K562 (cell line): ENCODE measurements at regions not wholly inside any gene's neighbourhood (a gene's known extent, or its start where the extent isn't known, plus 50 kb on each side); places are given as distances from the start of the nearest gene placed in this dataset.

Experiments
- TF ChIP-seq, protein P1 (sequence below), 2 experiments: fragments of 450-650 bp; formaldehyde crosslinking in 1 of 2; IDR thresholded peaks; 2 replicates each; pipeline versions ENCODE4 v1.4.0 to v1.6.1; 2014 to 2020; ENCODE audit warnings: mild to moderate bottlenecking in 2 of 2, borderline replicate concordance in 1 of 2, low read depth in 1 of 2
- TF ChIP-seq, protein P2 (sequence below): fragments of 250-450 bp; sonication (Bioruptor Pico); IDR thresholded peaks from 2 replicates; pipeline ENCODE4 v1.9.0; 2021; ENCODE audit warnings: mild to moderate bottlenecking, inconsistent platforms

DNA sequence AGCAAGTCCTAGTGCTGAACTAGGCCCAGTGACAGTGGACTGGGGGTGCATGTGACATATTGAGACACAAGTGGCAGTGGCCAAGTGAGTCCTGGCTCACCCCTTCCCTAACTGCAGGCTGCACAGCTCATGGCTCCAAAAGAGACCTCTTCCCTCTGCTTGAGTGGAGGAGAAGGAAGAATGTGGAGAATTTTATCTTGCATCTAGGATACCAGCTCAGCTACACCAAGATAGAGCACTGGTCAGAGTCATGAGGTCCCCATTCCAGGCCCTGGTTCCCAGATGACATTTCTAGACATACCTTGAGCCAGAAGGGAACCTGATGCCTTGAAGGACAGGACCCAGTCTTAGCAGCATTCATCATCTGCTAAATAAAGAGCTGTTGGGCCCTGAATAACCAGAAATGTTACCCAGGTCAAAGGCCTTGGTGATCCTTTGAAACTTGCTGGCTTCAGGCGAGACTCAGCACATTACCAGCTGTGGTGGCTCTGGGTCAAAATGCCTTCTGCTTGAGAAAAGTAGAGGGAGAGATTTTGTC, 114.5 kb downstream of the CDC14C start (continued):
- TF ChIP-seq, protein P1, sequence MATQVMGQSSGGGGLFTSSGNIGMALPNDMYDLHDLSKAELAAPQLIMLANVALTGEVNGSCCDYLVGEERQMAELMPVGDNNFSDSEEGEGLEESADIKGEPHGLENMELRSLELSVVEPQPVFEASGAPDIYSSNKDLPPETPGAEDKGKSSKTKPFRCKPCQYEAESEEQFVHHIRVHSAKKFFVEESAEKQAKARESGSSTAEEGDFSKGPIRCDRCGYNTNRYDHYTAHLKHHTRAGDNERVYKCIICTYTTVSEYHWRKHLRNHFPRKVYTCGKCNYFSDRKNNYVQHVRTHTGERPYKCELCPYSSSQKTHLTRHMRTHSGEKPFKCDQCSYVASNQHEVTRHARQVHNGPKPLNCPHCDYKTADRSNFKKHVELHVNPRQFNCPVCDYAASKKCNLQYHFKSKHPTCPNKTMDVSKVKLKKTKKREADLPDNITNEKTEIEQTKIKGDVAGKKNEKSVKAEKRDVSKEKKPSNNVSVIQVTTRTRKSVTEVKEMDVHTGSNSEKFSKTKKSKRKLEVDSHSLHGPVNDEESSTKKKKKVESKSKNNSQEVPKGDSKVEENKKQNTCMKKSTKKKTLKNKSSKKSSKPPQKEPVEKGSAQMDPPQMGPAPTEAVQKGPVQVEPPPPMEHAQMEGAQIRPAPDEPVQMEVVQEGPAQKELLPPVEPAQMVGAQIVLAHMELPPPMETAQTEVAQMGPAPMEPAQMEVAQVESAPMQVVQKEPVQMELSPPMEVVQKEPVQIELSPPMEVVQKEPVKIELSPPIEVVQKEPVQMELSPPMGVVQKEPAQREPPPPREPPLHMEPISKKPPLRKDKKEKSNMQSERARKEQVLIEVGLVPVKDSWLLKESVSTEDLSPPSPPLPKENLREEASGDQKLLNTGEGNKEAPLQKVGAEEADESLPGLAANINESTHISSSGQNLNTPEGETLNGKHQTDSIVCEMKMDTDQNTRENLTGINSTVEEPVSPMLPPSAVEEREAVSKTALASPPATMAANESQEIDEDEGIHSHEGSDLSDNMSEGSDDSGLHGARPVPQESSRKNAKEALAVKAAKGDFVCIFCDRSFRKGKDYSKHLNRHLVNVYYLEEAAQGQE (IDR thresholded peaks at IDR 0.05; ENCODE audit: borderline replicate concordance) = no peak
- TF ChIP-seq, protein P1 (CRISPR knock-in tag; IDR thresholded peaks at IDR 0.05; ENCODE audit: low read depth) = no peak
- TF ChIP-seq, protein P2, sequence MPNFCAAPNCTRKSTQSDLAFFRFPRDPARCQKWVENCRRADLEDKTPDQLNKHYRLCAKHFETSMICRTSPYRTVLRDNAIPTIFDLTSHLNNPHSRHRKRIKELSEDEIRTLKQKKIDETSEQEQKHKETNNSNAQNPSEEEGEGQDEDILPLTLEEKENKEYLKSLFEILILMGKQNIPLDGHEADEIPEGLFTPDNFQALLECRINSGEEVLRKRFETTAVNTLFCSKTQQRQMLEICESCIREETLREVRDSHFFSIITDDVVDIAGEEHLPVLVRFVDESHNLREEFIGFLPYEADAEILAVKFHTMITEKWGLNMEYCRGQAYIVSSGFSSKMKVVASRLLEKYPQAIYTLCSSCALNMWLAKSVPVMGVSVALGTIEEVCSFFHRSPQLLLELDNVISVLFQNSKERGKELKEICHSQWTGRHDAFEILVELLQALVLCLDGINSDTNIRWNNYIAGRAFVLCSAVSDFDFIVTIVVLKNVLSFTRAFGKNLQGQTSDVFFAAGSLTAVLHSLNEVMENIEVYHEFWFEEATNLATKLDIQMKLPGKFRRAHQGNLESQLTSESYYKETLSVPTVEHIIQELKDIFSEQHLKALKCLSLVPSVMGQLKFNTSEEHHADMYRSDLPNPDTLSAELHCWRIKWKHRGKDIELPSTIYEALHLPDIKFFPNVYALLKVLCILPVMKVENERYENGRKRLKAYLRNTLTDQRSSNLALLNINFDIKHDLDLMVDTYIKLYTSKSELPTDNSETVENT (CRISPR knock-in tag) = no peak
